Peyer's patch (tissue), 4 donors: ENCODE measurements at regions not wholly inside any gene's neighbourhood (a gene's known extent, or its start where the extent isn't known, plus 50 kb on each side); places are given as distances from the start of the nearest gene placed in this dataset.

Experiments
- CTCF ChIP-seq, 6 experiments: fragments of 450-650 bp in 4 of 6; fragments of 200-600 bp in 2 of 6; sonication (generic) in 1 of 6; IDR thresholded peaks; one replicate each; pipeline ENCODE4 v1.5.1; 2017 to 2019; ENCODE audit warnings: antibody characterized with exemption in 6 of 6, mild to moderate bottlenecking in 3 of 6, moderate library complexity in 1 of 6
- POLR2A ChIP-seq, 2 donors: fragments of 450-650 bp; IDR thresholded peaks; one replicate each; pipeline ENCODE4 v1.5.1; 2017; ENCODE audit warnings: antibody characterized with exemption in 2 of 2, mild to moderate bottlenecking in 2 of 2, moderate library complexity in 2 of 2

- TF ChIP-seq POLR2A (IDR thresholded peaks at IDR 0.05) (no peak), CTCF (IDR thresholded peaks at IDR 0.05) (no peak)
Observed at GRCh38 chr1:208909011-208909984, 665.1 kb upstream of the PLXNA2 start.
